OCI-LY7 (cell line): ENCODE measurements at regions not wholly inside any gene's neighbourhood (a gene's known extent, or its start where the extent isn't known, plus 50 kb on each side); places are given as distances from the start of the nearest gene placed in this dataset.

Experiments
- BruUV-seq: library from RNA; stranded (reverse); fragments of 400-500 nt; replicated peaks from 2 replicates; lab custom pipeline; 2021; lab: Mats Ljungman, UMichigan
- CTCF ChIA-PET: fragments of 300-600 bp; sonication (Branson Sonifier 250); formaldehyde crosslinking; loops from one replicate; lab custom pipeline; 2022; ENCODE audit warnings: antibody characterized with exemption; ENCODE audit not compliant: unreplicated experiment; lab: Charles Lee
- POLR2A ChIA-PET: fragments of 300-600 bp; sonication (Branson Sonifier 250); formaldehyde crosslinking; loops from one replicate; lab custom pipeline; 2022; ENCODE audit warnings: antibody characterized with exemption; lab: Charles Lee
- DNase-seq: peaks from one replicate; pipeline ENCODE4 v3.0.0-alpha.2; 2015; ENCODE audit warnings: low spot score
- H2AFZ ChIP-seq: fragments of 200-600 bp; sonication (generic), shearing (Covaris generic); 2 replicates; pipeline ENCODE4 v1.6.1; 2014; ENCODE audit warnings: mild to moderate bottlenecking, antibody characterized with exemption, low read length, moderate library complexity
- H3K27ac ChIP-seq: fragments of 200-600 bp; sonication (generic); 2 replicates; pipeline ENCODE4 v1.5.1; 2014; ENCODE audit warnings: mixed run types, low read depth, mild to moderate bottlenecking, moderate library complexity, low read length, inconsistent platforms; ENCODE audit not compliant: poor library complexity, severe bottlenecking
- H3K36me3 ChIP-seq: fragments of 200-600 bp; sonication (generic); 2 replicates; pipeline ENCODE4 v1.6.1; 2014; ENCODE audit warnings: mild to moderate bottlenecking, antibody characterized with exemption, low read length, moderate library complexity, mixed read lengths; ENCODE audit not compliant: insufficient read depth
- H3K4me1 ChIP-seq: fragments of 200-600 bp; sonication (generic); 2 replicates; pipeline ENCODE4 v1.5.1; 2014; ENCODE audit warnings: mild to moderate bottlenecking, low read length; ENCODE audit not compliant: insufficient read depth, poor library complexity, severe bottlenecking
- H3K4me2 ChIP-seq: fragments of 200-600 bp; sonication (generic); 2 replicates; pipeline ENCODE4 v1.6.1; 2014; ENCODE audit warnings: mild to moderate bottlenecking, low read length
- H3K4me3 ChIP-seq: fragments of 200-600 bp; sonication (generic); 2 replicates; pipeline ENCODE4 v1.5.1; 2014; ENCODE audit warnings: mild to moderate bottlenecking, low read depth, low read length; ENCODE audit not compliant: poor library complexity, severe bottlenecking
- H3K79me2 ChIP-seq: fragments of 200-600 bp; sonication (generic); 2 replicates; pipeline ENCODE4 v1.6.1; 2016; ENCODE audit warnings: low read depth, mild to moderate bottlenecking, low read length, moderate library complexity, mixed read lengths; ENCODE audit not compliant: insufficient read depth
- H3K9me2 ChIP-seq: fragments of 200-600 bp; sonication (generic); 2 replicates; pipeline ENCODE4 v1.6.1; 2016; ENCODE audit warnings: mild to moderate bottlenecking, low read length, mixed read lengths; ENCODE audit not compliant: insufficient read depth
- H3K9me3 ChIP-seq: fragments of 200-600 bp; sonication (generic); 2 replicates; pipeline ENCODE4 v1.6.1; 2014; ENCODE audit warnings: mild to moderate bottlenecking, mixed run types, low read length, mixed read lengths
- H4K20me1 ChIP-seq: fragments of 200-600 bp; sonication (generic); 2 replicates; pipeline ENCODE4 v1.6.1; 2014; ENCODE audit warnings: mild to moderate bottlenecking, antibody characterized with exemption, low read length, moderate library complexity, mixed read lengths; ENCODE audit not compliant: insufficient read depth
- EZH2phosphoT487 ChIP-seq: fragments of 200-600 bp; sonication (generic); IDR thresholded peaks from 2 replicates; pipeline ENCODE4 v1.6.1; 2018; ENCODE audit warnings: low read depth, borderline replicate concordance, mild to moderate bottlenecking, mixed run types, antibody characterized with exemption, low read length, moderate library complexity, mixed read lengths
- intact Hi-C: fragments of 100-400 bp; cut with micrococcal nuclease; formaldehyde crosslinking; loops from one replicate; pipeline ENCODE4 v1.10.0; 2022; ENCODE audit not compliant: unreplicated experiment
- TF ChIP-seq, protein P1 (sequence below): fragments of 200-600 bp; sonication (generic); conservative IDR thresholded peaks from 2 replicates; pipeline ENCODE4 v1.5.1; 2014; ENCODE audit warnings: mild to moderate bottlenecking, antibody characterized with exemption, low read length, moderate library complexity, mixed read lengths

DNA sequence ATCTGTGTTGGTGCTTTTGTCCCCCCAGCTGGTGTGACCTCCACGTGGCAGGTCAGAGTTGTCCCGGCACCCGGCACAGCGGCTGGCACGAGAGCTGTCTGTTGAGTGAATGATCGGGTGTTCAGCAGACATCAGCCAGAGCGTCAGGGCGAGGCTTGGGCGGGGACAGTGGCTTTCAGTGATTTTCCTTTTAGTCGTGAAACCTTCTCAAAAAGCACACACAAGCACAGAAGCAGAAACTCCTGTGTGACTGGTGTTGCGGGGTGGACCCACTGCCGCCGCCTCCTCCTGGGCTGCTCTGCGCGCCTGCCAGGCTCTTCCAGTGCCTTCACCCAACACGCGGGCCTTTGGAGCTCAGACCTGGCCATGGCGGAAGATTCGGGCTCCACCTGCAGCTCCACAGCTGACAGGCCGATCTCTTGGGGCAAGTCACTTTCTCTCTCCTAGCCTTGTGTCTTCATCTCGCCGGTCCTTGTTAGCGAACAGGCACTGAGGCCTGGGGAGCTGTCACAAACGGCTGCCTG, 51.4 kb upstream of the HGFAC start:
- TF ChIP-seq, protein P1, sequence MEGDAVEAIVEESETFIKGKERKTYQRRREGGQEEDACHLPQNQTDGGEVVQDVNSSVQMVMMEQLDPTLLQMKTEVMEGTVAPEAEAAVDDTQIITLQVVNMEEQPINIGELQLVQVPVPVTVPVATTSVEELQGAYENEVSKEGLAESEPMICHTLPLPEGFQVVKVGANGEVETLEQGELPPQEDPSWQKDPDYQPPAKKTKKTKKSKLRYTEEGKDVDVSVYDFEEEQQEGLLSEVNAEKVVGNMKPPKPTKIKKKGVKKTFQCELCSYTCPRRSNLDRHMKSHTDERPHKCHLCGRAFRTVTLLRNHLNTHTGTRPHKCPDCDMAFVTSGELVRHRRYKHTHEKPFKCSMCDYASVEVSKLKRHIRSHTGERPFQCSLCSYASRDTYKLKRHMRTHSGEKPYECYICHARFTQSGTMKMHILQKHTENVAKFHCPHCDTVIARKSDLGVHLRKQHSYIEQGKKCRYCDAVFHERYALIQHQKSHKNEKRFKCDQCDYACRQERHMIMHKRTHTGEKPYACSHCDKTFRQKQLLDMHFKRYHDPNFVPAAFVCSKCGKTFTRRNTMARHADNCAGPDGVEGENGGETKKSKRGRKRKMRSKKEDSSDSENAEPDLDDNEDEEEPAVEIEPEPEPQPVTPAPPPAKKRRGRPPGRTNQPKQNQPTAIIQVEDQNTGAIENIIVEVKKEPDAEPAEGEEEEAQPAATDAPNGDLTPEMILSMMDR: no peak
- no peak for TF ChIP-seq EZH2phosphoT487
- CTCF ChIA-PET: no interaction called here
- Histone ChIP-seq H3K4me2 (no peak overlapping the region), H3K79me2 (no peaks in the 10 kb centered on the region), H2AFZ (no peak overlapping the region), H4K20me1 (no peaks in the 10 kb centered on the region), H3K9me2 (no peaks in the 10 kb centered on the region), H3K36me3 (no peaks in the 10 kb centered on the region), H3K4me1 (peaks cover 29% of the 10 kb centered on the region), H3K27ac (no peak overlapping the region), H3K9me3 (no peaks in the 10 kb centered on the region), H3K4me3 (no peak overlapping the region)
- intact Hi-C loops: no loop called here
- POLR2A ChIA-PET: no interaction called here
- DNase-seq: no peak
- BruUV-seq: no TSS peak

DNA sequence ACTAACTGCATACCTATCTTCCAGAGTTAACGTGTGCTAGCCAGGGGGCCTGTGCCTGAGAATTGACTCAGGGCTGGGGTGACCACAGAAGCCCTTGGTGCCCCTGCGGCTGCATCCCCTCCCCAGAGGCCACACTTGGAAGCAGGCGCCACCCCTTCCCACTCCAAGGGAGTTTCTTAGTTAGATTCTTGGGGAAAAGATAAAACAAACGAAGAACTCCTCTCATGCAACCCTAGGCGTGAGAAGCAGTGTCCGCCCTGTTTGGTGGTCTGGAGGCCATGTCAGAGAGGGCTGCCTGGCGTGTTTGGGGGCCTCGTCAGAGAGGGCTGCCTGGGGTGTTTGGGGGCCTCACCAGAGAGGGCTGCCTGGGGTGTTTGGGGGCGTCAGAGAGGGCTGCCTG, 50.3 kb upstream of the HGFAC start:
- H3K36me3 ChIP-seq: no peaks in the 10 kb centered on the region
- CTCF ChIA-PET: no interaction called here
- TF ChIP-seq EZH2phosphoT487: no peak
- TF ChIP-seq, protein P1: no peak
- H3K4me3 ChIP-seq: no peak overlapping the region
- no peak overlapping the region for H3K4me2 ChIP-seq
- H3K9me2 ChIP-seq: no peaks in the 10 kb centered on the region
- no peak overlapping the region for H2AFZ ChIP-seq
- H3K27ac ChIP-seq: no peak overlapping the region
- BruUV-seq: no TSS peak
- peaks cover 3% of the 10 kb centered on the region; the same call in 1 of the 2 replicates for H3K9me3 ChIP-seq
- POLR2A ChIA-PET: no interaction called here
- H4K20me1 ChIP-seq: no peaks in the 10 kb centered on the region
- intact Hi-C loops: no loop called here
- DNase-seq: no peak
- no peaks in the 10 kb centered on the region for H3K79me2 ChIP-seq
- peaks cover 27% of the 10 kb centered on the region for H3K4me1 ChIP-seq
